RWPE1 (cell line): ENCODE measurements at regions not wholly inside any gene's neighbourhood (a gene's known extent, or its start where the extent isn't known, plus 50 kb on each side); places are given as distances from the start of the nearest gene placed in this dataset.
"Not testable (repeated sequence)": the region's sequence is repeated elsewhere in the genome, so short reads cannot be mapped to it uniquely, and the experiment has no call there.

ENCODE experiments used
- CTCF ChIA-PET: fragments of 350-600 bp; sonication (Branson Sonifier 250); formaldehyde crosslinking; extraction: SDS; loops from one replicate; lab custom pipeline; 2021; lab: Yijun Ruan, JAX
- POLR2A ChIA-PET: fragments of 400-600 bp; formaldehyde crosslinking; extraction: SDS; loops from one replicate; lab custom pipeline; 2020; ENCODE audit warnings: antibody characterized with exemption; ENCODE audit not compliant: low non-redundant PET; lab: Yijun Ruan, JAX
- DNase-seq: peaks from one replicate; pipeline ENCODE4 v3.0.0; 2012; ENCODE audit warnings: low spot score
- H3K27ac ChIP-seq: fragments of 450-650 bp; 2 replicates; pipeline ENCODE4 v1.5.1; 2017
- CTCF ChIP-seq: fragments of 450-650 bp; conservative IDR thresholded peaks from 2 replicates; pipeline ENCODE4 v1.5.1; 2017; ENCODE audit warnings: low read depth, mild to moderate bottlenecking

DNA sequence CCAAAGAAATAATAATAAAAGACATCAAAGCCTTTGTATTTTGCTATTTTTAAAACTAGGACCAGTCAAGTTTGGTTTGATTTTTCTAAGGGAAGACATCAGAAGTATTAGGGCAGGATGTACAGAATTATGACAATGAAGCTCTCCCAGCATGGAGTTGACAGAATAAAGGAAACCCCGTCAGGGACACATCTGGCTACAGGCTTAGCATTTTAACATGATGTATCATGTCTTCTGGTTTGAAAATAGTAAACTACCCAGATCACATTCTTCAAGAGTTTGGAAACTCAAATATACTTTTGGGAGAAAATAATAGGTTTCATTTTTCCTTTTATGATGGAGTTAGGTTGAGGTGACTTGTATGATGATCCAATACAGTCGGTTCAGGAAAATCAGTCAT, 552.0 kb upstream of the CDH2 start:
- ChIA-PET CTCF (no interaction called here), POLR2A (no interaction called here)
- DNase-seq = no peak
- H3K27ac ChIP-seq = no peak overlapping the region
- TF ChIP-seq CTCF = no peak

DNA sequence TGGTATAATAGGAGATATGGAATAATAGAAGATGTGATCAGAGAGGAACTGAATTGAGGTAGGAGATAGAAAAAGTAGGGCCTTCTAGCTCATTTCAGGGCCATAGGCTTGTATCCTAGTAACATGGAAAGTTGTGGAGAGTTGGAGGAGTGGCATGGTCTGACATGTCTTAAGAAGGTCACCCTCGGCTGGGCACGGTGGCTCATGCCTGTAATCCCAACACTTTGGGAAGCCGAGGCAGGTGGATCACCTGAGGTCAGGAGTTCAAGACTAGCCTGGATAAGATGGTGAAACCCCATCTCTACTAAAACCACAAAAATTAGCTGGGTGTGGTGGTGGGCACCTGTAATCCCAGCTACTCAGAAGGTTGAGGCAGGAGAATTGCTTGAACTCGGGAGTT, 550.3 kb upstream of the CDH2 start:
- POLR2A ChIA-PET, CTCF ChIA-PET, H3K27ac ChIP-seq, DNase-seq: not testable (repeated sequence)

GRCh38 chr18:28725876-28726275, 548.9 kb upstream of the CDH2 start:
- ChIA-PET CTCF (no interaction called here), POLR2A (no interaction called here)
- no peak for DNase-seq
- H3K27ac ChIP-seq = no peak overlapping the region
- no peak for TF ChIP-seq CTCF

- ChIA-PET CTCF (no interaction called here), POLR2A (no interaction called here)
These were observed 546.6 kb upstream of the CDH2 start for GRCh38 chr18:28723506-28723905.

GRCh38 chr18:28718696-28719095, 541.8 kb upstream of the CDH2 start:
- POLR2A ChIA-PET = no interaction called here
- no peak for TF ChIP-seq CTCF
- no peak for DNase-seq
- no peak overlapping the region for H3K27ac ChIP-seq
- CTCF ChIA-PET = no interaction called here

More at GRCh38 chr18:28723506-28723905, 546.6 kb upstream of the CDH2 start:
- DNase-seq = no peak
- no peak for TF ChIP-seq CTCF
- H3K27ac ChIP-seq = no peak overlapping the region

- ChIA-PET CTCF (no interaction called here), POLR2A (no interaction called here)
- TF ChIP-seq CTCF = no peak
- DNase-seq = no peak
- no peak overlapping the region for H3K27ac ChIP-seq
These were observed 539.4 kb upstream of the CDH2 start for GRCh38 chr18:28716338-28716737.

DNA sequence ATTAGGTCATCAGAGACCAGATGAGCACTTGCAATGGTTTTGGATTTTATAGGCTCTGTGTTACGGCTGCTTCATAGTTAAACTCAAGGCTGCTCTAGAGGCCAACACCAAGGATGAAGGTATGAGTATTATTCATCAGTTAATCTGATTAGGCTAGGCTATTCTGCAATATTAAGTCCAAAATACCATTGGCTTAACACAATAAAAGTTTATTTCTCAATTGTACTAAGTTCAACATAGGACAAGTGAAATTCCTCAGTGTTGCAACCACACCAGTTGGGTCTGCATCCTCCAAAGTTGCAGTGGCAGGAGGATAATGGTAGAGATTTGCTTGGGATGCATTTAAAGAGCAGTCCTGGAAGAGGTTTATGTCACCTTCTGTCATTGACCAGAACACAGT, 538.3 kb upstream of the CDH2 start:
- TF ChIP-seq CTCF = no peak
- ChIA-PET CTCF (no interaction called here), POLR2A (no interaction called here)
- H3K27ac ChIP-seq = no peak overlapping the region
- DNase-seq = no peak
